Cardiac fibroblast (primary cell): ENCODE measurements at regions not wholly inside any gene's neighbourhood (a gene's known extent, or its start where the extent isn't known, plus 50 kb on each side); places are given as distances from the start of the nearest gene placed in this dataset.

Experiments used
- DNase-seq, 2 donors: peaks; one replicate each; pipeline versions ENCODE4 v3.0.0 to v3.0.0-alpha.2; 2010; ENCODE audit warnings: low read depth in 2 of 2
- H3K4me3 ChIP-seq, 2 donors: replicated peaks in 1 of 2; 1 replicate in 1 of 2; 2 replicates in 1 of 2; pipeline ENCODE4 v1.5.1; 2011; ENCODE audit warnings: low read depth in 2 of 2, low read length in 2 of 2, mild to moderate bottlenecking in 2 of 2, moderate library complexity in 1 of 2
- CTCF ChIP-seq: IDR thresholded peaks from one replicate; pipeline ENCODE4 v1.5.1; 2011; ENCODE audit warnings: low read depth, mild to moderate bottlenecking, low read length, inconsistent platforms

- DNase-seq = no peak
- no peak overlapping the region for H3K4me3 ChIP-seq
- TF ChIP-seq CTCF = no peak
Measured at GRCh38 chr15:101539930-101540329, 50.4 kb upstream of the PCSK6 start.

GRCh38 chr15:101539492-101539891, 50.0 kb upstream of the PCSK6 start:
- TF ChIP-seq CTCF = no peak
- H3K4me3 ChIP-seq = no peak overlapping the region
- no peak for DNase-seq
